ENCODE measurements at regions not wholly inside any gene's neighbourhood (a gene's known extent, or its start where the extent isn't known, plus 50 kb on each side); places are given as distances from the start of the nearest gene placed in this dataset.

GRCh38 chr10:65816536-65816935 is 1109.3 kb upstream of the LRRTM3 start:
- no peak for TF ChIP-seq CTCF (IDR thresholded peaks at IDR 0.05)
- no peak for DNase-seq (ENCODE audit: low spot score)
- H3K4me3 ChIP-seq = no peak overlapping the region
- no peak overlapping the region for H3K27ac ChIP-seq

- DNase-seq (ENCODE audit: low spot score) = no peak
- no peak overlapping the region for H3K4me3 ChIP-seq
- no peak for TF ChIP-seq CTCF (IDR thresholded peaks at IDR 0.05)
- H3K27ac ChIP-seq = no peak overlapping the region
These were observed 1106.8 kb upstream of the LRRTM3 start for GRCh38 chr10:65818990-65819389.

- no peak for DNase-seq (ENCODE audit: low spot score)
- Histone ChIP-seq H3K4me3 (no peak overlapping the region), H3K27ac (no peak overlapping the region)
- TF ChIP-seq CTCF (IDR thresholded peaks at IDR 0.05) = no peak
These were observed 1098.5 kb upstream of the LRRTM3 start for GRCh38 chr10:65827359-65827758.

- no peak for DNase-seq (ENCODE audit: low spot score)
- H3K27ac ChIP-seq = no peak overlapping the region
- no peak for TF ChIP-seq CTCF (IDR thresholded peaks at IDR 0.05)
- no peak overlapping the region for H3K4me3 ChIP-seq
These were observed 1087.0 kb upstream of the LRRTM3 start for GRCh38 chr10:65838811-65839210.

GRCh38 chr10:65843203-65843602 is 1082.6 kb upstream of the LRRTM3 start:
- H3K27ac ChIP-seq = no peak overlapping the region
- H3K4me3 ChIP-seq = no peak overlapping the region
- no peak for DNase-seq (ENCODE audit: low spot score)
- TF ChIP-seq CTCF (IDR thresholded peaks at IDR 0.05) = no peak

GRCh38 chr10:65845916-65846315 is 1079.9 kb upstream of the LRRTM3 start:
- no peak for TF ChIP-seq CTCF (IDR thresholded peaks at IDR 0.05)
- H3K27ac ChIP-seq = no peak overlapping the region

GRCh38 chr10:65846541-65846940 is 1079.3 kb upstream of the LRRTM3 start:
- TF ChIP-seq CTCF (IDR thresholded peaks at IDR 0.05) = no peak
- DNase-seq (ENCODE audit: low spot score) = no peak
- no peak overlapping the region for H3K4me3 ChIP-seq
- no peak overlapping the region for H3K27ac ChIP-seq

More at GRCh38 chr10:65845916-65846315, 1079.9 kb upstream of the LRRTM3 start:
- no peak for DNase-seq (ENCODE audit: low spot score)
- H3K4me3 ChIP-seq = no peak overlapping the region

Data from coronary artery (tissue), 2 donors.